ENCODE measurements at regions not wholly inside any gene's neighbourhood (a gene's known extent, or its start where the extent isn't known, plus 50 kb on each side); places are given as distances from the start of the nearest gene placed in this dataset.

- Histone ChIP-seq H3K27ac (no peak overlapping the region), H3K9me3 (no peaks in the 10 kb centered on the region), H3K27me3 (no peaks in the 10 kb centered on the region), H3K4me3 (replicated peaks in 1 of 3) (no peak overlapping the region), H3K36me3 (no peaks in the 10 kb centered on the region), H3K4me1 (no peaks in the 10 kb centered on the region)
- intact Hi-C loops (cut with DNase I), result no loop called here
- DNase-seq, result no peak
- WGBS, 2 donors, result 94 to 97% methylated on average over 1 of the region's 1 CpG
- TF ChIP-seq POLR2A (IDR thresholded peaks at IDR 0.05), result no peak
- TF ChIP-seq, protein P1, sequence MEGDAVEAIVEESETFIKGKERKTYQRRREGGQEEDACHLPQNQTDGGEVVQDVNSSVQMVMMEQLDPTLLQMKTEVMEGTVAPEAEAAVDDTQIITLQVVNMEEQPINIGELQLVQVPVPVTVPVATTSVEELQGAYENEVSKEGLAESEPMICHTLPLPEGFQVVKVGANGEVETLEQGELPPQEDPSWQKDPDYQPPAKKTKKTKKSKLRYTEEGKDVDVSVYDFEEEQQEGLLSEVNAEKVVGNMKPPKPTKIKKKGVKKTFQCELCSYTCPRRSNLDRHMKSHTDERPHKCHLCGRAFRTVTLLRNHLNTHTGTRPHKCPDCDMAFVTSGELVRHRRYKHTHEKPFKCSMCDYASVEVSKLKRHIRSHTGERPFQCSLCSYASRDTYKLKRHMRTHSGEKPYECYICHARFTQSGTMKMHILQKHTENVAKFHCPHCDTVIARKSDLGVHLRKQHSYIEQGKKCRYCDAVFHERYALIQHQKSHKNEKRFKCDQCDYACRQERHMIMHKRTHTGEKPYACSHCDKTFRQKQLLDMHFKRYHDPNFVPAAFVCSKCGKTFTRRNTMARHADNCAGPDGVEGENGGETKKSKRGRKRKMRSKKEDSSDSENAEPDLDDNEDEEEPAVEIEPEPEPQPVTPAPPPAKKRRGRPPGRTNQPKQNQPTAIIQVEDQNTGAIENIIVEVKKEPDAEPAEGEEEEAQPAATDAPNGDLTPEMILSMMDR (IDR thresholded peaks at IDR 0.05), result no peak
Measured at GRCh38 chr7:113825832-113826231, 93.0 kb downstream of the PPP1R3A start.

DNA sequence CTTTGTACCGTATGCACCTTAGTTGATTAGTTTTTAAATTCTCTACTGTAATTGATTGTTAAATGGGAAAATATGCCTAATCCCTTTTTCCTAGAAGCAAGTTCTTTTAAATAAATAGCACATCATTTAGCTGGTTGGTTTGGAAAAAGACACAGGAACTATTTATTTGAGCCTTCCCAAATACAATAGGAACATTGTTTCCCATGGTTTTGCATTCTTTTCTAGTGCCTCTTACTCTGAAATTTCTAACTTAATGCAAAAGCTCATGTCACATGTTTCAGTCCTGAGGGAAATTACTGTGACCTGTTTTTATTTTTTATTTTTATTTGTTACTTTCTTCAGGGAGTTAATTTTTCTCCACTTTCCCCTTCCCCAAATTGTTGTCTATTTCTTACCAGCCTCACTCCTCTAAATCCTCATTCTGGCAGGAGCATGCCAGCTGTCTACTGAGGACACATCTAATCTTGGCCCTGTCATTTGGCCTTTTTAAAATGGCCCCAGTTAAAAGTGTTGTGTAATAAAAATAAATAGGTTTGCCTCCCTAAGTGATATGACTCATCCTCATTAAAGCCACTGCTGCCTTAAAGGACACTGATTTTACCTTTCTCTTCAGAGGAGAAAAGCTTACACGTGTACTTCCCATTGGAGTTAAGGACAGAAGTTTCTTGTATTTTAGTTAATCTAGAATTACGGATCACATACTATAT lies 94.5 kb downstream of the PPP1R3A start:
- WGBS, 2 donors, result 71 to 72% methylated on average over 3 of the region's 3 CpGs
- DNase-seq, result no peak
- intact Hi-C loops (cut with DNase I), result no loop called here
- Histone ChIP-seq H3K27me3 (no peaks in the 10 kb centered on the region), H3K36me3 (no peaks in the 10 kb centered on the region), H3K4me1 (no peaks in the 10 kb centered on the region), H3K27ac (no peak overlapping the region), H3K9me3 (no peaks in the 10 kb centered on the region), H3K4me3 (replicated peaks in 1 of 3) (no peak overlapping the region)
- TF ChIP-seq POLR2A (IDR thresholded peaks at IDR 0.05), result no peak
- TF ChIP-seq, protein P1 (IDR thresholded peaks at IDR 0.05), result no peak

DNA sequence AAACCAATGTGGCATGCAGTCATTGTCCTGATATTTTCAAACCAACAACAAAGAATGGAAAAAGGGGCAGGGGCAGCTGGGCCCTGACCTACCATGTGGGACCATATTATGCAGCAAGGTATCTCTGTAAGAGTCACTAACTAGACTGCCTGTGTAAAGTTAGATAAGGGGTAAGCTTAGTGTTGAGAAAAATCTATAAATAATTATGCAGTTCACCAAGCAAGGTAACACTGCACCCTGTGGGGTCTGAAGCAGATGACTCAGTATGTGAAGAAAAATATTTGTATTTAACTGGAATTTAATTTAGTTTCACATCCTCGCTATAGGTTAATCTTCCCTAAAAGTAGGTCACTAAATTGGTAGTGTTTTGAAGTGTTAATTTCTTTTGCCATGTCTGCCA lies 99.3 kb downstream of the PPP1R3A start:
- intact Hi-C loops (cut with DNase I), result no loop called here
- H3K9me3 ChIP-seq, result no peaks in the 10 kb centered on the region
- TF ChIP-seq POLR2A (IDR thresholded peaks at IDR 0.05), result no peak
- TF ChIP-seq, protein P1 (IDR thresholded peaks at IDR 0.05), result no peak
- no peak overlapping the region for H3K4me3 ChIP-seq (replicated peaks in 1 of 3)
- no peaks in the 10 kb centered on the region for H3K4me1 ChIP-seq
- 88 to 96% methylated on average over 1 of the region's 1 CpG for WGBS, 2 donors
- H3K27ac ChIP-seq, result no peak overlapping the region
- no peaks in the 10 kb centered on the region for H3K27me3 ChIP-seq
- no peaks in the 10 kb centered on the region for H3K36me3 ChIP-seq
- no peak for DNase-seq

DNA sequence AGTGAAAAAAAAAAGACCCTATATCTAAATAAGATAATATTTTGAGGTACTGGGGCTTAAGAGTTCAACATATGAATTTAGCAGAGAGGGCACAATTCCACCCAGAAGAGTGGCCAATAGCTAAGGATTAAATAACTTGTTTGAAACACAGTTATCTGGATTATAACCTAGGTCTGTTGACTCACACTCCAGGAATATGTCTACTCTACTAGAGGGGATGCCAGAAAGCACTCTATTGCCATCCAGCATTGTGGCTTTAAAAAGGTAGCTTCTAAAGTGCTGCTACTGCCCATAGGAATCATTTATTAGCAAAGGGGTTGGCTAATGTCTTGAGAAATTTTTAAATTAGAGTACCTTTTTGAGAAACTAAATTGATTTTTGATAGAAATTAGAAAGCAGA lies 102.2 kb downstream of the PPP1R3A start:
- no peak for TF ChIP-seq POLR2A (IDR thresholded peaks at IDR 0.05)
- Histone ChIP-seq H3K9me3 (no peaks in the 10 kb centered on the region), H3K36me3 (no peaks in the 10 kb centered on the region), H3K27ac (no peak overlapping the region), H3K4me3 (replicated peaks in 1 of 3) (no peak overlapping the region), H3K27me3 (no peaks in the 10 kb centered on the region), H3K4me1 (no peaks in the 10 kb centered on the region)
- intact Hi-C loops (cut with DNase I), result no loop called here
- DNase-seq, result no peak

- no peak for TF ChIP-seq POLR2A (IDR thresholded peaks at IDR 0.05)
- TF ChIP-seq, protein P1 (IDR thresholded peaks at IDR 0.05), result no peak
- no peaks in the 10 kb centered on the region for H3K4me1 ChIP-seq
- H3K27ac ChIP-seq, result no peak overlapping the region
- intact Hi-C loops (cut with DNase I), result no loop called here
- no peaks in the 10 kb centered on the region for H3K27me3 ChIP-seq
- no peak overlapping the region for H3K4me3 ChIP-seq (replicated peaks in 1 of 3)
- no peaks in the 10 kb centered on the region for H3K36me3 ChIP-seq
- H3K9me3 ChIP-seq, result no peaks in the 10 kb centered on the region
- no peak for DNase-seq
- WGBS, 2 donors, result 0 to 43% methylated on average over 1 of the region's 1 CpG
Measured at GRCh38 chr7:113813471-113813870, 105.3 kb downstream of the PPP1R3A start.

All from thyroid gland (tissue), 4 donors.